Skeletal muscle tissue (tissue), 3 donors: ENCODE measurements at regions not wholly inside any gene's neighbourhood (a gene's known extent, or its start where the extent isn't known, plus 50 kb on each side); places are given as distances from the start of the nearest gene placed in this dataset.
"Not testable (repeated sequence)": the region's sequence is repeated elsewhere in the genome, so short reads cannot be mapped to it uniquely, and the experiment has no call there.

Source experiments
- H3K27ac ChIP-seq: one replicate; pipeline ENCODE4 v1.7.0; 2013; ENCODE audit warnings: mild to moderate bottlenecking, low read depth, low read length, inconsistent platforms
- H3K27me3 ChIP-seq, 3 donors: one replicate each; pipeline ENCODE4 v1.7.0; 2013; ENCODE audit warnings: low read length in 3 of 3; ENCODE audit not compliant: control insufficient read depth in 3 of 3, insufficient read depth in 3 of 3
- H3K36me3 ChIP-seq, 3 donors: one replicate each; pipeline ENCODE4 v1.7.0; 2013; ENCODE audit warnings: low read length in 3 of 3; ENCODE audit not compliant: control insufficient read depth in 3 of 3, insufficient read depth in 3 of 3
- H3K4me1 ChIP-seq, 3 donors: one replicate each; pipeline ENCODE4 v1.7.0; 2013; ENCODE audit warnings: low read length in 3 of 3, mild to moderate bottlenecking in 3 of 3; ENCODE audit not compliant: control insufficient read depth in 3 of 3, insufficient read depth in 3 of 3
- H3K4me3 ChIP-seq, 3 donors: one replicate each; pipeline ENCODE4 v1.7.0; 2013; ENCODE audit warnings: low read length in 3 of 3
- H3K9ac ChIP-seq, 3 donors: one replicate each; pipeline ENCODE4 v1.7.0; 2013; ENCODE audit warnings: low read length in 3 of 3, mild to moderate bottlenecking in 3 of 3, moderate library complexity in 2 of 3, low read depth in 1 of 3
- H3K9me3 ChIP-seq, 3 donors: one replicate each; pipeline ENCODE4 v1.7.0; 2013; ENCODE audit warnings: low read length in 3 of 3; ENCODE audit not compliant: control insufficient read depth in 3 of 3
- donor health status: Osteomylitis.

DNA sequence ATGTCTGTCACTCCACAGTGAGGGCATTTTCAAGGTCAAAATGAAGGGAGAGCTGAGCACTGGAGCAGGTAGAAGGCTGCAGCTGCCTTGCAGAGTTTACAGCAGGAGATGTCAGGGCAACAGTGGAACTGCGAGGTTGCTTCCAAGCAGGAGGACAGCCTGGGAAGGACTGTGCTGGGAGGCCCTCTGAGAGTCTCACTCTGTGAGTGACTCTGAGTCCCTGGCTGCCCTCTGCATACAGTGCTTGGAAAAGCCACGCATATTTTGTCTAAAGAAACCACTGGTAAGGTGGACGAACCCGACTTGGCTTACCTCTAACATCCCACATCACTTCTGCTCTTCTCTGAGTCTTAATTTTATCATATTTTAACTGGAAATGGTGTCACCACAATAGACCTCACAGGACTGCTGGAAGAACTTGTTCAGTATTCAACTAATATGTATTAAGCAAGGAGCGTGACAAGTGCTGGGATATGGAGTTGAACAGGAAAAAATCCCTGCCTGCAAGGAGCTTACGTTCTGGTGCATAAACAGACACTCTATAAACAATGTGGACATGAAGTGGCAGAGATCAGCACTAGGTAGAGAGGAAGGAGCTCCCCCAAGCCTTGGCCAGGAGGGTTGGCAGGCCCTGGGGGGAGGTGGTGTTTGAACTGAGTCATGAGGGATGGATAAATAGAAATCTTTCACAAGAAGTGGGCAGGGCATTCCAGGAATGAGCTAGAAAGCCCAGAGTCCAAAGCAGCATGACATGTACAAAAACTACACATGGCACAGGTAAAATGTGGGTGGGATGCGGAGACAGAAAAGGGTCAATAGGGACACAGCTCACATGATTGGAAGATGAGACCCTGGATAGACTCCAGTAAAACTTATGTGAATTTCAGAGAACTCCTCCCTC is 64.0 kb upstream of the FOXE1 start:
- no peaks in the 10 kb centered on the region for H3K36me3 ChIP-seq
- H3K4me1 ChIP-seq = no peaks in the 10 kb centered on the region
- H3K27ac ChIP-seq = no peak overlapping the region
- H3K27me3 ChIP-seq = peaks cover 0 to 12% (median 5%) of the 10 kb centered on the region in 3 donors
- H3K4me3 ChIP-seq = no peak overlapping the region
- no peaks in the 10 kb centered on the region for H3K9me3 ChIP-seq
- H3K9ac ChIP-seq = no peak overlapping the region

DNA sequence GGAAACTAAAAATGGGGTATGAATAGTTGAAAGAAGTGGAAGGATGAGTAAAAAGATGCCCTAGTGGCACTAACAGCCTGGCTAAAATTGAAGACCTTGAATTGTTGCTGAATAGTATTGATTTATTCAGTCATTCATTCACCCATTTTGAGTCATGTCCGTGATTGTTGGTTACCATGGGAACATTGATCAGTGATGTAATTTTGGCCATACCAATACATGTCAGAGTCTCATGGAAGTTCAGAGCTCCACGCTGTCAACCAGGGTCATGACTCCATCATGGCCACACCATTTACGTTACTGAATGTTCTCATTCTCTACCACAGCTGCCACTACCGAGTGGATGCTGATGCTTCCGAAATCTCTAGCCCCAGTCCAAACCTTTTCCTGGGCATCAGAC is 62.5 kb upstream of the FOXE1 start:
- peaks cover 0 to 4% (median 0%) of the 10 kb centered on the region in 3 donors for H3K9me3 ChIP-seq

DNA sequence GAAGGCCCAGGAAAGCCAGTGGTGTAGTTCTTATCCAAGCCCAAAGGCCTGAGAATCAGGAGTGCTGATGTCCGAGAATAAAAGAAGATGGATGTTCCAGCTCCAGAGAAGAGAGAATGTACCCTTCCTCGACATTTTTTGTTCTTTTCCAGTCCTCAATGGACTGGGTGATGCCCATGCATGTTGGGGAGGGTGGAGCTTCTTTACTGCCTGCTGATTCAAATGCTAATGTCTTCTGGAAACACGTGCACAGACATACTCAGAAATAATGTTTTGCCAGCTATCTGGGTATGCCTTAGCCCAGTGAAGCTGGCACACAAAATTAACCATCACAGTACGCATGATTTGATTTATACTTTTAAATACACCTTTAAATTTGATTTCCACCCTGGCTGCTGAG is 61.5 kb upstream of the FOXE1 start:
- no peak overlapping the region for H3K27ac ChIP-seq
- H3K27me3 ChIP-seq = peaks cover 0 to 9% (median 5%) of the 10 kb centered on the region in 3 donors
- no peaks in the 10 kb centered on the region for H3K36me3 ChIP-seq
- no peak overlapping the region for H3K4me3 ChIP-seq
- H3K9ac ChIP-seq = no peak overlapping the region
- H3K9me3 ChIP-seq = peaks cover 0 to 6% (median 0%) of the 10 kb centered on the region in 3 donors
- H3K4me1 ChIP-seq = no peaks in the 10 kb centered on the region

More for the DNA sequence above, 62.5 kb upstream of the FOXE1 start:
- Histone ChIP-seq H3K9ac (no peak overlapping the region), H3K27ac (no peak overlapping the region), H3K4me3 (no peak overlapping the region), H3K4me1 (no peaks in the 10 kb centered on the region), H3K27me3 (peaks cover 0 to 12% (median 5%) of the 10 kb centered on the region in 3 donors), H3K36me3 (no peaks in the 10 kb centered on the region)

DNA sequence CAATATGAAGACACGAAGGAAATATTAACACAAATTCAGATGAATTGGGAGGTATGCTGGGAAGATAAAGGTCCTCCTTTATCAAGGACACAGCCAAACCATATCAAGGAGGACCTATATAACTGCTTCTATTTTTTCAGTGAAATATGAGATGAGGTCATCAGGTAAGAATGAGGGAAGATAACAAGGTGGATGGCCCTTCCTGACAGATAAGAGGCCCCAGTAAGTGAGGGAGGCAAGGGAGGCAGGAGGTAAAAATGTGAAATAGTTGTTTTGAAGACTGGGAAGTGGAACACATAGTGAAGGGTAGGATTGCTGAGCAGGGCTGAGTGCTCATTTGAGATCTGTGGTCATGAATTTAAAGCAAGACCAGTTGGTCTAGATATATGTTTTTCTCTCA is 60.0 kb upstream of the FOXE1 start:
- H3K27me3 ChIP-seq = peaks cover 0 to 4% (median 0%) of the 10 kb centered on the region in 3 donors
- no peak overlapping the region for H3K9ac ChIP-seq
- no peak overlapping the region for H3K27ac ChIP-seq

DNA sequence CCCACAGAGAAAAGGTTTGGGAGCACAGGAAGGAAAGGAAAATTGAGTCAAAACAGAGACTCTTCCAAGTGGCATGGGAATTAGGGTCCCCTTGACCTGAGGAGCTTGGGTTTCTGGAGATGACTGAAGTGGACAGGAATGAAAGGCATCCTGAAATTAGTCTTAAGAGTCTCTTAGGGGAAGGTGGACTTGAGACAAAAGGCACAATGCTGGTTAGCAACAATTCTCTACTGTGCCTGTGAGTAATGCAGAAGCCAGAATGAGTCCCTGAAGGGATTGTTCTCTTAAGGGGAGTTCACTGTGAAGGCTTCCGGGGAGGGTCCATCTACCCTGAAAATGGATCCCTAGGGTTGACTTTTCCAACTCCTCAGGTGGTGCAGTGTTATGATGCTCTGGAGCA is 58.4 kb upstream of the FOXE1 start:
- H3K4me3 ChIP-seq = no peak overlapping the region
- H3K4me1 ChIP-seq = no peaks in the 10 kb centered on the region

More for the DNA sequence above, 60.0 kb upstream of the FOXE1 start:
- H3K4me3 ChIP-seq = no peak overlapping the region
- no peaks in the 10 kb centered on the region for H3K36me3 ChIP-seq
- no peaks in the 10 kb centered on the region for H3K4me1 ChIP-seq
- peaks cover 0 to 6% (median 0%) of the 10 kb centered on the region in 3 donors for H3K9me3 ChIP-seq

DNA sequence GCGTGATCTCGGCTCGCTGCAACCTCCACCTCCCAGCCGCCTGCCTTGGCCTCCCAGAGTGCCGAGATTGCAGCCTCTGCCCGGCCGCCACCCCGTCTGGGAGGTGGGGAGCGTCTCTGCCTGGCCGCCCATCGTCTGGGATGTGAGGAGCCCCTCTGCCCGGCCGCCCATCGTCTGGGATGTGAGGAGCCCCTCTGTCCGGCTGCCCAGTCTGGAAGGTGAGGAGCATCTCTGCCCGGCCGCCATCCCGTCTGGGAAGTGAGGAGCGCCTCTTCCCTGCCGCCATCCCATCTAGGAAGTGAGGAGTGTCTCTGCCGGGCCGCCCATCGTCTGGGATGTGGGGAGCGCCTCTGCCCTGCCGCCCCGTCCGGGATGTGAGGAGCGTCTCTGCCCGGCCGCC is 56.9 kb upstream of the FOXE1 start:
- H3K9ac ChIP-seq, H3K9me3 ChIP-seq, H3K4me1 ChIP-seq, H3K4me3 ChIP-seq, H3K27ac ChIP-seq, H3K27me3 ChIP-seq, H3K36me3 ChIP-seq: not testable (repeated sequence)

More for the DNA sequence above, 58.4 kb upstream of the FOXE1 start:
- Histone ChIP-seq H3K27me3 (peaks cover 0 to 4% (median 0%) of the 10 kb centered on the region in 3 donors), H3K36me3 (no peaks in the 10 kb centered on the region), H3K9me3 (peaks cover 0 to 6% (median 0%) of the 10 kb centered on the region in 3 donors), H3K27ac (no peak overlapping the region), H3K9ac (no peak overlapping the region)

DNA sequence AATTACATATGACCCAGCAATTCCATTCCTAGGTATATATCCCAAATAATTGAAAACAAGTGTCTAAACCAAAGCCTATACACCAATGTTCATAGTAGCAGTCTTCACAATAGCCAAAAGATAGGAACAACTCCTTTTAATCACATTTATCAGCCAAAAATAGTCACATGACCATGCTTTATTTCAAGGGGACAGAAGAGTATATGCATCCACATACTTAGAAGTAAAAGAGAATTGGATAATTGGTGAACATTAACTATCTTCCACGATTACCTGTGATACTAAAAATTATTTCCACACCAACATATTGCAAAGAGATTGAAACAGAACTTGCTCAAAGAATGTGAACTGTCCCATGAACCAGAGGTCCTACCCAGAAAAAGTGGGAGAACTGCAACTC is 51.8 kb upstream of the FOXE1 start:
- H3K4me3 ChIP-seq = no peak overlapping the region
- H3K4me1 ChIP-seq = peaks cover 0 to 3% (median 0%) of the 10 kb centered on the region in 3 donors
- no peak overlapping the region for H3K9ac ChIP-seq
- no peaks in the 10 kb centered on the region for H3K36me3 ChIP-seq
- H3K27me3 ChIP-seq = peaks cover 12 to 26% (median 18%) of the 10 kb centered on the region in 3 donors
- H3K9me3 ChIP-seq = no peaks in the 10 kb centered on the region
- H3K27ac ChIP-seq = no peak overlapping the region

DNA sequence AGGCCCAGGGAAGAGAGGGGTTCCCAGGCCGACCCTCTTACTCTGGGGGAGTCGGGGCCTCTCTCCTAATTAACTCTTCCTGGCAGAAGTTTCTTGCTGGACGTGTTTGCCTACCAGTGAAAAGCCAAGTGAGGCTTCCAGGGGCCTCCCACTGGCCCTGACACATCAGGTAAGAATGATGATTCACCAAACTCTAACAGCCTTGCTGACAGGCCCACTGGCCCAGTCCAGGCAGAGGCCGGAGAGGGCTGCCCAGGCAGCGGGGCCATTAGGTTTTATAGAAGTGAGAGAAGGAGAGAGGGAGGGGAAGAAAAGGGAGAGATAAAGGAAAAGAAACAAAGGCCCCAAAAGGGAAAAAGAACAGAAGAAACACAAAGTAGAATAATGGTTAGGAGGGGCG is 50.8 kb upstream of the FOXE1 start:
- Histone ChIP-seq H3K36me3 (no peaks in the 10 kb centered on the region), H3K9ac (no peak overlapping the region), H3K4me1 (peaks cover 0 to 3% (median 0%) of the 10 kb centered on the region in 3 donors), H3K9me3 (no peaks in the 10 kb centered on the region), H3K27ac (no peak overlapping the region), H3K4me3 (no peak overlapping the region), H3K27me3 (peaks cover 16 to 26% (median 18%) of the 10 kb centered on the region in 3 donors)

DNA sequence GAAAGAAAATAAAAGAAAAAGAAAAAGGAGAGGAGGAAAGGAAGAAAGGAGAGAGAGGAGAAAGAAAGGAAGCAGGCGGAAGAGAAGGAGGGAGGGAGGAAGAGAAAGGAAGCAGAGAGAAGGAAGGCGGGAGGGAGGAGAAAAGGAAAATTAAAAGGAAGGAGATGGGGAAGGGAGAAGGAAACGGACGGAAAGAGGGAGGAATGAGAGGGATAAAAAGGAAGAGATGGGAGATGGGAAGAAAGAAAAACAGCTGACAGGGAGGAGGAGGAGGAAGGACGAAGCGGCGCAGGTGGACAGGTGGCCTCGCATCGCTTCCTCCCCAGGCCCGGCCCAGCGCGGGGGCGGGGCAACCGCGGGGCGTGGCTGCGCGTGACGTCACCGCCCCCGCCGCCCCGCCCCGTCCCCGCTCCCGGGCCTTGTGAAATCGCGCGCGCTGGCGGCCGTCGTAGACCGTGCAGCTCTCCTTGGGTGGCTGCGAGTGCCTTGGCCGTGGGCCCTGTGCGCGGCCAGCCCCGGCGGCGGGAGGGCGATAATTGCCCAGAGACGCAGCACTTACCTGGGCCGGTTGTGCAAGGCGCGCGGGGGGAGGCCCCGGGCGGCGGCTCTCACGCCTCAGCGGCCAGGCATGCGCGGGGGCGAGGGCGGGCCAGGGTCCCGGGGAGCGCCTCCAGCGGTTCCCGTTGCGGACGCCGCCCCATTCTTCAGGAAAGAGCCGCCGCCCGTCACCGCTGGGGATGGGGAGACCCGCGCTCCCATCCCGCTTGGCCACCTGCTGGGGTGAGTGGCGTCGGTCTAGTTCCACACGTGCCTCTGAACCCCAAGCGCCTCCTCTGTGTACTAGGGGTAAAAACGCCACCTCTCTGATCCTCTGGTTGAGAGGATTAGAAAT is 49.6 kb upstream of the FOXE1 start:
- Histone ChIP-seq H3K9ac (peak overlapping the region in 1 of 3 donors; percentile 16), H3K4me3 (peak overlapping the region; percentile 38 to 52 (median 49)), H3K9me3 (no peaks in the 10 kb centered on the region), H3K4me1 (peaks cover 0 to 3% (median under 1%) of the 10 kb centered on the region in 3 donors), H3K27ac (no peak overlapping the region), H3K27me3 (peaks cover 16 to 28% (median 19%) of the 10 kb centered on the region in 3 donors), H3K36me3 (no peaks in the 10 kb centered on the region)
